Heart left ventricle (tissue), 16 donors: ENCODE measurements at regions not wholly inside any gene's neighbourhood (a gene's known extent, or its start where the extent isn't known, plus 50 kb on each side); places are given as distances from the start of the nearest gene placed in this dataset.
"Not testable (repeated sequence)": the region's sequence is repeated elsewhere in the genome, so short reads cannot be mapped to it uniquely, and the experiment has no call there.

Experiments used
- ATAC-seq, 4 donors: fragments of 200-7000 bp; cut with Tn5 transposase; one replicate each; pipeline ENCODE4 v1.9.1; 2020 to 2022; ENCODE audit warnings: moderate library complexity in 4 of 4, mild to moderate bottlenecking in 3 of 4, moderate number of reproducible peaks in 1 of 4
- DNase-seq, 5 donors: peaks; one replicate each; pipeline ENCODE4 v3.0.0-alpha.2; 2020
- H3K27ac ChIP-seq, 12 donors: fragments of 200-600 bp; sonication (generic) in 4 of 12; one replicate each; pipeline versions ENCODE4 v1.5.0 to v1.8.0; 2016 to 2022; ENCODE audit warnings: mild to moderate bottlenecking in 2 of 12
- H3K27me3 ChIP-seq, 9 donors: fragments of 200-600 bp; sonication (generic) in 2 of 9; one replicate each; pipeline versions ENCODE4 v1.5.1 to v1.8.0; 2016 to 2022; ENCODE audit warnings: mild to moderate bottlenecking in 3 of 9
- H3K36me3 ChIP-seq, 9 donors: fragments of 200-600 bp; sonication (generic) in 2 of 9; one replicate each; pipeline versions ENCODE4 v1.5.0 to v1.8.0; 2018 to 2022; ENCODE audit warnings: mild to moderate bottlenecking in 2 of 9
- H3K4me1 ChIP-seq, 12 donors: fragments of 200-600 bp; sonication (generic) in 4 of 12; one replicate each; pipeline versions ENCODE4 v1.5.0 to v1.8.0; 2016 to 2022; ENCODE audit warnings: mild to moderate bottlenecking in 3 of 12
- H3K4me3 ChIP-seq, 12 donors: fragments of 200-600 bp; sonication (generic) in 4 of 12; one replicate each; pipeline versions ENCODE4 v1.5.0 to v1.8.0; 2017 to 2022; ENCODE audit warnings: mild to moderate bottlenecking in 9 of 12, moderate library complexity in 4 of 12
- H3K9me3 ChIP-seq, 12 donors: fragments of 200-600 bp; sonication (generic) in 4 of 12; one replicate each; pipeline versions ENCODE4 v1.5.0 to v1.8.0; 2016 to 2022; ENCODE audit warnings: mild to moderate bottlenecking in 1 of 12
- POLR2A ChIP-seq, 2 donors: fragments of 450-650 bp; IDR thresholded peaks; one replicate each; pipeline ENCODE4 v1.6.1; 2017; ENCODE audit warnings: antibody characterized with exemption in 2 of 2, mild to moderate bottlenecking in 2 of 2, moderate library complexity in 2 of 2
- WGBS, 4 donors: extraction: QIAGEN DNeasy Blood & Tissue Kit in 2 of 4; methylation state at CpG; one replicate each; pipeline versions ENCODE4 v1.1.5 to v1.1.7; 2013 to 2018; 5-methylcytosine and 5-hydroxymethylcytosine counted together
- intact Hi-C, 10 donors: fragments of 100-400 bp; cut with DNase I; formaldehyde crosslinking; loops; one replicate each; pipeline versions ENCODE4 v1.11.1 to v1.14.2; 2022
- TF ChIP-seq, protein P1 (sequence below), 12 donors: fragments of 200-600 bp; sonication (generic) in 4 of 12; IDR thresholded peaks; one replicate each; pipeline versions ENCODE4 v1.5.0 to v1.8.0; 2018 to 2022; ENCODE audit warnings: antibody characterized with exemption in 12 of 12, mild to moderate bottlenecking in 5 of 12
- donor health status: ischemic (EF 13 %, LVEDD 7.1; RV severe dilation, severe dysfunction).
- donor health status: healthy with polysubstance abuse.
- donor health status: DM: no; HTN: yes; CAD: no.
- donor health status: DM: no; HTN: no; CAD: no.
- donor health status: ischemic (EF 25% LVEDD 6.9; RV normal size, moderate dysfunction).
- donor health status: ischemic (EF 25% LVEDD 5.7; RV mildly dilated, moderate dysfunction).
- donor health status: healthy.
- donor health status: DM: yes; HTN: yes; CAD: no.
- donor health status: ischemic (EF 35%, LVEDD 5.7; RV mildly dilated, moderate dysfunction).
- donor health status: nonischemic (EF 11% LVEDD 7.7; RV severe dilation, severe dysfunction).
- donor health status: DM: yes; HTN: yes; CAD: no.
- donor health status: PGD.
- donor health status: ischemic (EF 29% LVEDD 5.4; RV normal size, mild dysfunction).
- donor health status: nonischemic (EF 23%, LVEDD 6.1; RV moderate dilation, normal function).

DNA sequence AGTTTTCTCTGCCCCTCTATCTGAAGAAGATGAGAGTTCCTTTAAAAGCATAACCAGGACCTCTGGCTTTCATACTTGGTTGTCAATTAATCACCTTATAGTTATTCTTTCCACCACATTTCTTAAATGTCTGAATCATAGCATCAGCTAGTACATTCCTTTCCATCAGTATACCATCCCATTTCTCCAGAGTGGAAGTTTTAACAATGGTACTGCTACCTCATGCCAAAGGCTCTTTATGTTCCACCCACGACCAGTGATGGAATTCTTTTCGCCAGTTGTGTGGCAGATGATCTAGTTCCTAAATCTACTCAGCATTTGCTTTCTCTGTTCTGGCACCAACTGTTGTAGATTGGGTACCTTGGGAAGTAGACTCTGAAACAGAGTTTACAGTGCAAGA lies 379.8 kb downstream of the ZNF674 start:
- DNase-seq = no peak
- no peak for ATAC-seq
- Histone ChIP-seq H3K27ac (no peak overlapping the region), H3K9me3 (no peaks in the 10 kb centered on the region), H3K36me3 (no peaks in the 10 kb centered on the region), H3K4me1 (no peaks in the 10 kb centered on the region), H3K4me3 (no peak overlapping the region), H3K27me3 (peaks cover 0 to 16% (median 0%) of the 10 kb centered on the region in 9 donors)
- intact Hi-C loops = no loop called here
- 52 to 64% (median 56%) methylated on average over 2 of the region's 2 CpGs for WGBS, 4 donors
- TF ChIP-seq, protein P1, sequence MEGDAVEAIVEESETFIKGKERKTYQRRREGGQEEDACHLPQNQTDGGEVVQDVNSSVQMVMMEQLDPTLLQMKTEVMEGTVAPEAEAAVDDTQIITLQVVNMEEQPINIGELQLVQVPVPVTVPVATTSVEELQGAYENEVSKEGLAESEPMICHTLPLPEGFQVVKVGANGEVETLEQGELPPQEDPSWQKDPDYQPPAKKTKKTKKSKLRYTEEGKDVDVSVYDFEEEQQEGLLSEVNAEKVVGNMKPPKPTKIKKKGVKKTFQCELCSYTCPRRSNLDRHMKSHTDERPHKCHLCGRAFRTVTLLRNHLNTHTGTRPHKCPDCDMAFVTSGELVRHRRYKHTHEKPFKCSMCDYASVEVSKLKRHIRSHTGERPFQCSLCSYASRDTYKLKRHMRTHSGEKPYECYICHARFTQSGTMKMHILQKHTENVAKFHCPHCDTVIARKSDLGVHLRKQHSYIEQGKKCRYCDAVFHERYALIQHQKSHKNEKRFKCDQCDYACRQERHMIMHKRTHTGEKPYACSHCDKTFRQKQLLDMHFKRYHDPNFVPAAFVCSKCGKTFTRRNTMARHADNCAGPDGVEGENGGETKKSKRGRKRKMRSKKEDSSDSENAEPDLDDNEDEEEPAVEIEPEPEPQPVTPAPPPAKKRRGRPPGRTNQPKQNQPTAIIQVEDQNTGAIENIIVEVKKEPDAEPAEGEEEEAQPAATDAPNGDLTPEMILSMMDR (IDR thresholded peaks at IDR 0.05) = no peak

DNA sequence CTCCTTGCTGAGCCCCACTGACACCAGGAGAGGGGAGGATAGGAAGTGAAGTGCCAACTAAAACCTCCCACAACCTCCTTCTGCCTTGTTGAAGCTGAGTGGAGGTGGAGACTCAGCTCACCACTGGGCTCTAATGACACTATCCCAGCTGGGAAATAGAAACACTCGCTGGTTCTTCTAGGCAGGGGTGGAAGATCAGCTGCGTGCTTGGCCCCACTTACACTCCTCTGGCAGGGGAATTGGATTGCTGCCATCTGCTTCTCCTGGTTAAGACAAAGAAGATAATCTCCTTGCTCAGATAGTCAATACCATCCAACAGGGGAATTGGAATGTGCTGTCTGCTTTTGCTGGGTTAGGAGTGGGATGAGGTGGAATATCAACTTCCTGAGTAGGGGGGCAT lies 392.5 kb downstream of the ZNF674 start:
- intact Hi-C loops = no loop called here
- ATAC-seq = no peak

DNA sequence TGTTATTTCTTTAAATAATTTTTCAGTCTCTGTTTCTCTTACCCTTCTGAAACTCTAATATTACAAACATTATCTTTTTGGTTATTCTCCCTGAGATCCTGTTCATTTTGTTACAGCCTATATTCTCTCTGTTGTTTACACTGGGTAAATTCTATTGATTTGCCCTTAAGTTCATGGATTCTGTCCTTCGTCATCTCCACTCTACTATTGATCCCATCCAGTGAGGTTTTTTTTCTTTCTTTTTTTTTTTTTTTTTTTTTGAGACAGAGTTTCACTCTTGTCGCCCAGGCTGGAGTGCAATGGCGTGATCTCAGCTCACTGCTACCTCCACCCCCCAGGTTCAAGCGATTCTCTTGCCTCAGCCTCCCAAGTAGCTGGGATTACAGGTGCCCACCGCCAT lies 393.9 kb downstream of the ZNF674 start:
- DNase-seq, intact Hi-C loops, H3K36me3 ChIP-seq, H3K4me3 ChIP-seq, H3K27ac ChIP-seq, ATAC-seq, H3K4me1 ChIP-seq, H3K27me3 ChIP-seq, H3K9me3 ChIP-seq: not testable (repeated sequence)
- 76 to 97% (median 85%) methylated on average over 5 of the region's 5 CpGs for WGBS, 4 donors

More for the DNA sequence above, 392.5 kb downstream of the ZNF674 start:
- DNase-seq = no peak
- Histone ChIP-seq H3K9me3 (no peaks in the 10 kb centered on the region), H3K4me3 (no peak overlapping the region), H3K27ac (no peak overlapping the region), H3K27me3 (peaks cover 0 to 18% (median 0%) of the 10 kb centered on the region in 9 donors), H3K4me1 (no peaks in the 10 kb centered on the region), H3K36me3 (no peaks in the 10 kb centered on the region)
- no peak for TF ChIP-seq POLR2A (IDR thresholded peaks at IDR 0.05)
- TF ChIP-seq, protein P1 (IDR thresholded peaks at IDR 0.05) = no peak
- WGBS, 4 donors = 18 to 51% (median 34%) methylated on average over 2 of the region's 2 CpGs

DNA sequence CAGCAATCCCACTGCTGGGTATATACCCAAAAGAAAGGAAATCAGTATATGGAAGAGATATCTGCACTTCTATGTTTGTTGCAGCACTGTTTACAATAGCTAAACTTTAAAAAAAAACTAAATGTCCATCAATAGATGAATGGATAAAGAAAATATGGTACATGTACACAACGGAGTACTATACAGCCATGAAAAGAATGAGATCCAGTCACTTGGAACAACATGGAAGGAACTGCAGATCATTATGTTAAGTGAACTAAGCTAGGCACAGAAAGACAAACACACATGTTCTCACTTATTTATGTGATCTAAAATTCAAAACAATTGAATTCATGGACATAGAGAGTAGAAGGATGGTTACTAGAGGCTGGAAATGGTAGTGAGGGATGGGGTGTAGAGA lies 400.7 kb downstream of the ZNF674 start:
- Histone ChIP-seq H3K27ac (no peak overlapping the region), H3K27me3 (no peaks in the 10 kb centered on the region), H3K9me3 (peaks cover 0 to 9% (median 0%) of the 10 kb centered on the region in 12 donors), H3K4me3 (no peak overlapping the region), H3K4me1 (no peaks in the 10 kb centered on the region), H3K36me3 (no peaks in the 10 kb centered on the region)
- no peak for ATAC-seq
- 83 to 97% (median 92%) methylated on average over 1 of the region's 1 CpG for WGBS, 4 donors
- no peak for DNase-seq
- intact Hi-C loops = no loop called here
- no peak for TF ChIP-seq POLR2A (IDR thresholded peaks at IDR 0.05)
- TF ChIP-seq, protein P1 (IDR thresholded peaks at IDR 0.05) = no peak

DNA sequence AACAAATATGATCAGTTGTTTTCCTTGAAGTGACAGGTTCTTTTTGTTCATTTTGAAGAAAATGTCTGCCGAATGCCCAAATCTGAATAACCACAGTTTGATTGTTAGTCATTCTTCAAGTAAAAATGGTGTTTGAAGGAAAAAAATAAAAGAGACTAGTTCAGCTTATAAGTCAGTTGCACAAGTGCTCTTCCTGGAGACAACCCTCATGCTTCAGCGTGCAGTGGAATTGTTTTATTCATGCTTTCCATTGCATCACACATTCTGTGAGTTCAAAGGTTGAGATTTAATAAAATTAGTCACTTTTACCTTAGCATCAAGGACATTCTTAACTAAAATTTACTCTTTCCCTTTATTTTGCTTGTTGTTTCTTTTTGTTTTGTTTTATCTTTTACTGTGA lies 404.9 kb downstream of the ZNF674 start:
- no peak for DNase-seq
- 74 to 87% (median 78%) methylated on average over 2 of the region's 2 CpGs for WGBS, 4 donors
- intact Hi-C loops = no loop called here

More for the DNA sequence above, 404.9 kb downstream of the ZNF674 start:
- ATAC-seq = no peak
- Histone ChIP-seq H3K4me3 (no peak overlapping the region), H3K27me3 (peaks cover 0 to 4% (median 0%) of the 10 kb centered on the region in 9 donors), H3K9me3 (peaks cover 0 to 9% (median 0%) of the 10 kb centered on the region in 12 donors), H3K27ac (no peak overlapping the region), H3K36me3 (no peaks in the 10 kb centered on the region), H3K4me1 (no peaks in the 10 kb centered on the region)
- TF ChIP-seq, protein P1 (IDR thresholded peaks at IDR 0.05) = no peak
- no peak for TF ChIP-seq POLR2A (IDR thresholded peaks at IDR 0.05)
